Mesodermal cell (in vitro differentiated cells): ENCODE measurements at regions not wholly inside any gene's neighbourhood (a gene's known extent, or its start where the extent isn't known, plus 50 kb on each side); places are given as distances from the start of the nearest gene placed in this dataset.

Experiments used
- H3K27ac ChIP-seq: 2 replicates; pipeline ENCODE4 v1.7.0; 2013; ENCODE audit warnings: mild to moderate bottlenecking, low read depth, low read length, moderate library complexity; ENCODE audit not compliant: severe bottlenecking
- H3K36me3 ChIP-seq: 2 replicates; pipeline ENCODE4 v1.7.1; 2013; ENCODE audit warnings: mild to moderate bottlenecking, low read length, moderate library complexity; ENCODE audit not compliant: control insufficient read depth, insufficient read depth
- H3K4me1 ChIP-seq: one replicate; pipeline ENCODE4 v1.7.1; 2013; ENCODE audit warnings: mild to moderate bottlenecking, low read length; ENCODE audit not compliant: insufficient read depth, control insufficient read depth, poor library complexity, severe bottlenecking
- H3K4me3 ChIP-seq: 2 replicates; pipeline ENCODE4 v1.7.0; 2013; ENCODE audit warnings: low read length, control low read depth, mild to moderate bottlenecking; ENCODE audit not compliant: insufficient read depth, poor library complexity, severe bottlenecking; ENCODE audit errors: extremely low read depth
- H3K9me3 ChIP-seq: 2 replicates; pipeline ENCODE4 v1.7.1; 2013; ENCODE audit warnings: mild to moderate bottlenecking, low read length, moderate library complexity; ENCODE audit not compliant: control insufficient read depth
- WGBS, 2 experiments: methylation state at CpG; one replicate each; pipeline ENCODE4 v1.1.5; 2013; ENCODE audit warnings: missing lambda C conversion rate in 2 of 2; ENCODE audit not compliant: insufficient coverage in 2 of 2; 5-methylcytosine and 5-hydroxymethylcytosine counted together

DNA sequence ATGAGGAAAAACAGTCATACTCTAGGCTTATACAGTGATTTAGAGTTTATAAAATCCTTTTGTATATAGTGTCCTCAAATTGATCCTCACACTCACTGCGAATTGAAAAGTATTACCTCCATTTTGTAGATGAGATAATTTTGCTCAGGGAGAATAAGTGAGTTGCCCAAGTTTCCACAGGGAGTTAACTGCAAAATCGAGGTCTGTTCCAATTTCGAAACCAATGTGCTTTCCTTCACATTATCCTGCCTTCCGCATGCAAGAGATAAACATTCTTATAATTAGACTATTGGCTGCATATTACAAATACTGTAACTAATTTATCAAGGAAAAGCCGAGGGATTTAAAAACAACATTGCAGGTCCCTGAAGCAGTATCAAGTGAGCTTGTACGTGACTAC lies 667.0 kb downstream of the SQOR start:
- WGBS, 2 experiments = 89% methylated on average over 3 of the region's 6 CpGs

DNA sequence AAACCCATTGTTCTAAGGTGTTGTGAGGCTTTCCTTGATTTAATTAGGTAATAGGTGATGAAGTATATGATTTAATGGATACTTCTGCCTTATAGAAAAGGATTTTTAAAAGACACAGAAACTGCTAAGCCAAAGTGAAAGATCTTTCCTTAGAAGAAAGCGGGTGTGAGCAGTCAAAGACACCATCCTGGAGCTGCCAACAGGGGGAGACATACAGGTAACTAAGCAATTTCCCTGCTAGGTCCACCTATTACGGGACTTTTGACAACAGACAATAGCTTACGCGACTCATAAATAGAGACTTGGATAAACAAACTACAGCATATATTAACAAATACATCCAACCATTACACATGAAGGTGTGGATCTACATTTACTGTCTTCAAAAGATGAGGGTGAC lies 669.5 kb downstream of the SQOR start:
- H3K9me3 ChIP-seq = no peaks in the 10 kb centered on the region
- 78 to 82% methylated on average over 1 to 4 of the region's 4 CpGs for WGBS, 2 experiments
- H3K4me3 ChIP-seq = no peak overlapping the region
- H3K4me1 ChIP-seq = no peaks in the 10 kb centered on the region
- no peak overlapping the region for H3K27ac ChIP-seq
- no peaks in the 10 kb centered on the region for H3K36me3 ChIP-seq

More for the DNA sequence above, 667.0 kb downstream of the SQOR start:
- no peak overlapping the region for H3K4me3 ChIP-seq
- H3K36me3 ChIP-seq = no peaks in the 10 kb centered on the region
- no peaks in the 10 kb centered on the region for H3K9me3 ChIP-seq
- H3K27ac ChIP-seq = no peak overlapping the region
- no peaks in the 10 kb centered on the region for H3K4me1 ChIP-seq

DNA sequence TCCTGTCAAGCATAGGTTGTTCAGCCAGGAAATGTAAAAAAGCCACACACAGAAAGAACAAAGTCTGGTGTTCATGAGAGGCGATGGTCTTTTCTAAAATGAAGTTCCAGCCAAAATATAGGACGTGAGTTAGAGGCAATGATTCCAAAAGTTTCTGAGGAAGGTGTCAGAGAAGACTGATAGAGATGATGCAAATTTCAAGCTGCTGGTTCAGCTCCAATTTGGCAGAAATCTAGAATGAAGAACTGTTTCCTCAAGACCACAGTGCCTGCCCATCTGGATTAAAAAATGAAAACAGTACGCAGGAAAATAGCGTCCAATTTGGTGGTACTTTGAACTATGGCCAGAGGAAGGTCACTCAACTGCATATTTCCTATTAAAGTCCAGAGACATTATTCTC lies 672.9 kb downstream of the SQOR start:
- no peak overlapping the region for H3K4me3 ChIP-seq
- H3K27ac ChIP-seq = no peak overlapping the region
- H3K9me3 ChIP-seq = no peaks in the 10 kb centered on the region
- no peaks in the 10 kb centered on the region for H3K4me1 ChIP-seq
- 83 to 90% methylated on average over 3 to 4 of the region's 4 CpGs for WGBS, 2 experiments
- H3K36me3 ChIP-seq = no peaks in the 10 kb centered on the region

DNA sequence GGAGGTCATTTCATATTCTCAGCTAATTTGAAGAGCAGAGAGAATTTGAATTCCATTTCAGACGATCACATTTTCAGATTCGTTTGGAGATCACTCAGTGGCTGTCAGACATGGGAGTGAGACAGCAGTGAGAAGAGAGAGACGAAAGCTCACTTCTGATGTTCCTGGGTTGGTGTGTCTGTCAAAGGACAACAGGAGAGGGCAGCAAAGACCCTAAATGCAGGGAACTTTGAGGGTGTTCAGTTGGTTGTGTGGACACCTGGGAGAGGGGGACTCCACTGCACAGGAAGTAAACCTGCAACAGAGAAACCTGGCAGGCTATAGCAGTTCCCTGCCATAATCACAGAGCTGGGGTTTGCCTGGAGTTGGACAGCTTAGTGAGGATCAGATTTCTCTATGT lies 675.1 kb downstream of the SQOR start:
- no peaks in the 10 kb centered on the region for H3K9me3 ChIP-seq
- H3K36me3 ChIP-seq = no peaks in the 10 kb centered on the region
- no peaks in the 10 kb centered on the region for H3K4me1 ChIP-seq
- 79 to 85% methylated on average over 3 of the region's 3 CpGs for WGBS, 2 experiments
- H3K4me3 ChIP-seq = no peak overlapping the region
- no peak overlapping the region for H3K27ac ChIP-seq

DNA sequence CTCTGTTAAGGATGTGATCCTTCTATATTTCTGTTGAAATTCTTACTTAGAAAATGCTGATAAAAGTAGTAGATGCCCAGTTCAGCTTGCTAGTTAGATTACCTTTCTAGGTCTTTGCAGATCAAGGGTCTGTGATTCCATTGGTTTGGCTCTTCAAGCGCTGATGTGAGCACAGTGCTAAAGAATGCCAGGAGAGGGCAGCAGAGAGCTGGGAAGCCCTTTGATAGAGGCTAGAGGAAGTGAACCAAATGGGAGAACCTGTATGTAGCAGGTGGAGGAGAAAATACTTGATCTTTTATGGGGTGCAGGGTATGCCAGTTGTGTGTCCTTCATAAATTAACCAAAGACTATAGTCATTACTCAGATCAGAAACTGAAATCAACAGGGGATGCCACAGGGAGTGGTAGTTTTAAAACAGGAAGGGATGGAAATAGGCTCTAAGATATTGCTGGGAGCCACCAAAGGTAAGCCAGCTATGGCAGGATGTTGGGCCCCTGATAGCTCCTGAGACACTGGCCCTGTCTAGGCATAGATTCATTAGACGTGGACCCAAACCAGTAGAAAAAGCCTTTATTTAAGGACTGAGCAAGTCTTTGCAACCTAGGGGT lies 677.4 kb downstream of the SQOR start:
- Histone ChIP-seq H3K27ac (no peak overlapping the region), H3K36me3 (no peaks in the 10 kb centered on the region), H3K4me3 (no peak overlapping the region), H3K4me1 (no peaks in the 10 kb centered on the region), H3K9me3 (no peaks in the 10 kb centered on the region)
- WGBS, 2 experiments = 17 to 45% methylated on average over 1 to 2 of the region's 2 CpGs

DNA sequence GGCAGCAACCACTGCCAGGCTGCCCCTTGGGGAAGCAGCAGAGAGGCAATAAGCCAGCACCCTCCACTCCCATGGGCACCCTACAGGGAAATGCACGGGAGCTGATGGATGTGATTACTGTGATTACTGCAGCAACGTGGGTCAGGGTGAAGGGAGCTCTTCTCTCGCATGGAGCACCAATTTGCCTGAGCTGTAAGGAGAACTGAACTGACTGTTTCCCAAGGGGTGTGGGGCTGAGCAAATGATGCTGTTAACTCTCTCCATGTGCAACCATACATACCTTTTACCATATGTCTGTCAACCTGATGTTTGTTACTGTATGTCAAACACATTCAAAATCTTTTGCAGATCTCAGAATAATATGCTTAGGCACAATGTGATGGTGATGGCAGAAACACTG lies 680.6 kb downstream of the SQOR start:
- whole genome bisulfite sequencing, 2 experiments = 68 to 83% methylated on average over 1 to 3 of the region's 3 CpGs
- no peaks in the 10 kb centered on the region for H3K4me1 ChIP-seq
- no peak overlapping the region for H3K27ac ChIP-seq
- no peak overlapping the region for H3K4me3 ChIP-seq
- H3K36me3 ChIP-seq = no peaks in the 10 kb centered on the region
- H3K9me3 ChIP-seq = no peaks in the 10 kb centered on the region

DNA sequence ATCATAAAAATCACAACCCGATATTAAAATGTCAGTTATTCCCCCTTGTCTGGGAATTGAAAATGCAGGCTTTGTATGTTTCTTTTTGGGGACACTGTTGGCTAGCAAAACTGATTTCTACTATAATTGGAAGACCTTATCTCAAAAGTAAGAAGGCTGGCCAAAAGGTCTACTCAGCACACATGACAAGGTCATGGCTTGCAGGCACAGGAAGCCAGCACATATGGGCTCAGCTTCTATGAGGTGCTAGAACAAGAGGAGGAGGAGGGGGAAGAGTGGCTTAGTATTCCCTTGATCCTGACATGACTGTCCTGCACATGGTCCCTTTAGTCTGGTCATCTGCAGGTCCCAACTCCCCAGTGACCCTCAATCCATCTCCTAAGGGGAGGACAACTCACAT lies 681.2 kb downstream of the SQOR start:
- WGBS, 2 experiments = no CpG with 5 or more reads among the region's 1 CpG
- Histone ChIP-seq H3K4me3 (no peak overlapping the region), H3K9me3 (no peaks in the 10 kb centered on the region), H3K4me1 (no peaks in the 10 kb centered on the region), H3K27ac (no peak overlapping the region), H3K36me3 (no peaks in the 10 kb centered on the region)

DNA sequence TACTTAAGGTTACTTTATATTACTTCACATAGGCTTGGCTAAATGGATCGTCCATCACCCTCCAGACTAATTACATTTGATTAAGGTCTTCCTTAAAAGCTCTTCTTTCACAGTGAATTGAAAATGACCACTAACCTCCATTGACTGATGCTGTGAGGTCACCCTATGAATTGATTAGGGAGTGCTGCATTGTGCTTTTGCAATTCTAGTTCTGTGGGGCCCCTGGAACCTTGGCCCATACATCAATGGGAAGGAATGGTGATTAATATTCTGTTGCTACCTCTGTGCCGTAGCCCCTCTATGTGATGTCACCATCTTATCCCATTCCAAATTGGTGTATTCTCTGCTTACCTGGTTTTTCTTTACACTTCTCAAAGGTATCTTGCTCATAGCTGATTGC lies 682.2 kb downstream of the SQOR start:
- H3K9me3 ChIP-seq = no peaks in the 10 kb centered on the region
- H3K27ac ChIP-seq = no peak overlapping the region
- no peaks in the 10 kb centered on the region for H3K36me3 ChIP-seq
- H3K4me3 ChIP-seq = no peak overlapping the region
- H3K4me1 ChIP-seq = no peaks in the 10 kb centered on the region
- 80 to 88% methylated on average over 1 of the region's 2 CpGs for WGBS, 2 experiments

DNA sequence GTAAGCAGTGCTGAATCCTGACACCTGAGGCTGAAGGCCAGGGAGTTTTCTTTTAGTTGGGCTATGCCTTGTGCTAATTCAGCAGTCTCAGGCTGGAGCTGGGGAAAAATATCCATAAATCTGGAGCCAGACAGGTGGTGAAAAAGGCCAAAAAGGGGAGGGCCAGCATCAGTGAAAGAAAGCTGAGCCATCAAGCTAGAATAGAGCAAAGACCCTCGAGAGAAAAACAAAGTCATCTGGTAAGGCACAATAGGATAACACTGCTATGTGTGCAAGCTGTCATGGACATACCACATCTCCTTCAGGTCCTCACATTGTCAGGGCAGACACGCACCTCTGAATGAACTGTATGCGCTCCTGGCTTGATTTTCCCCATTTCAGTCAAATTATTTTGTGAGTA lies 687.9 kb downstream of the SQOR start:
- Histone ChIP-seq H3K4me3 (no peak overlapping the region), H3K27ac (no peak overlapping the region), H3K36me3 (no peaks in the 10 kb centered on the region), H3K4me1 (no peaks in the 10 kb centered on the region), H3K9me3 (no peaks in the 10 kb centered on the region)
- WGBS, 2 experiments = 88 to 100% methylated on average over 1 of the region's 3 CpGs

DNA sequence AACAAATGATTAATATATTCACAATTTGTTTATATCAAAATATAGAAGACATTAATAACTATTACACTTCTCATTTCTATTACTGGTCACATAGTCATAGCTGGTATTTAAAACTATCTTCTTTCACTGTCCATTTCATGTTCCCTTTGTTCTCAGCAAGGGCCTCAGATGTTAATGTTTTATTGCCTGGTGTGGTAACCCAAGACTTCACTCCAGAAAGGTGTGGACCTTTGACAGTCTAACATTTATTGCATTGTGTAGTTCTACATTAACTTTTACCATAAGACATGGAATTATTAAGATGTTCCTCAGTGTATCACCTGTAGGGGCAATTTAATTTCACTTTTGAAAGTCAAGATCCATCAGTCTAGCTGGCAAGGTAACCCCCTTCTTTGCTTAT lies 691.3 kb downstream of the SQOR start:
- Histone ChIP-seq H3K4me3 (no peak overlapping the region), H3K27ac (no peak overlapping the region), H3K9me3 (no peaks in the 10 kb centered on the region), H3K36me3 (no peaks in the 10 kb centered on the region), H3K4me1 (no peaks in the 10 kb centered on the region)

DNA sequence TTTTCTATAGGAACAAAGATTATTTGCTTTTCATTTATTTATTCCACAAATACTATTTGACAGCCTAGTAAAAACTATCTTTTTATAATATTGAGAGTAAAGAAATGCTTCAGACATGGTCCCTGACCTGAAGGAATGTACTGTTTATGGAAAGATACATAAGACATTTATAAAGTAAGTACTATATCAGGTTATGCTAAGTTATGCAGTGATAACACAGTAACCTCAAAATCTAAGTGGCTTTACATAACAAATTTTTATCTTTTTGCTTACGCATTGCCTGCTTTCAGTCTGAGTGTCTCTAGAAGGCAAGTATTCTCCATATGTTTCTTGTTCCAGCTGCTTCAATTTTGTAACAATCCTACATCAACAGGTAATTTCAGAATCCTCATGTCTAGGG lies 694.0 kb downstream of the SQOR start:
- H3K9me3 ChIP-seq = no peaks in the 10 kb centered on the region
- 100% methylated on average over 1 of the region's 1 CpG; no CpG with 5 or more reads in 1 of the 2 experiments for WGBS, 2 experiments
- H3K36me3 ChIP-seq = no peaks in the 10 kb centered on the region
- H3K4me3 ChIP-seq = no peak overlapping the region
- no peaks in the 10 kb centered on the region for H3K4me1 ChIP-seq
- H3K27ac ChIP-seq = no peak overlapping the region
